GM23248 (cell line): ENCODE measurements at regions not wholly inside any gene's neighbourhood (a gene's known extent, or its start where the extent isn't known, plus 50 kb on each side); places are given as distances from the start of the nearest gene placed in this dataset.
"Not testable (repeated sequence)": the region's sequence is repeated elsewhere in the genome, so short reads cannot be mapped to it uniquely, and the experiment has no call there.

Experiments used
- EZH2 ChIP-seq: fragments of 200-600 bp; sonication (generic); IDR thresholded peaks from 2 replicates; pipeline ENCODE4 v1.6.1; 2018; ENCODE audit warnings: antibody characterized with exemption, mild to moderate bottlenecking; ENCODE audit not compliant: insufficient read depth, poor library complexity, severe bottlenecking
- EZH2phosphoT487 ChIP-seq: fragments of 200-600 bp; sonication (generic); IDR thresholded peaks from 2 replicates; pipeline ENCODE4 v1.6.1; 2018; ENCODE audit warnings: antibody characterized with exemption, moderate library complexity, mild to moderate bottlenecking, low read depth; ENCODE audit not compliant: insufficient read depth

- not testable (repeated sequence) for TF ChIP-seq EZH2, EZH2phosphoT487
These were observed 67.1 kb upstream of the NBPF11 start for GRCh38 chr1:148219229-148219628.
